Renal cortex interstitium (tissue), 11 donors: ENCODE measurements at regions not wholly inside any gene's neighbourhood (a gene's known extent, or its start where the extent isn't known, plus 50 kb on each side); places are given as distances from the start of the nearest gene placed in this dataset.

ENCODE experiments used
- DNase-seq, 11 donors: peaks; one replicate each; pipeline ENCODE4 v3.0.0-alpha.2; 2013; ENCODE audit warnings: low read depth in 9 of 11, low spot score in 4 of 11; ENCODE audit errors: extremely low read depth in 1 of 11

DNA sequence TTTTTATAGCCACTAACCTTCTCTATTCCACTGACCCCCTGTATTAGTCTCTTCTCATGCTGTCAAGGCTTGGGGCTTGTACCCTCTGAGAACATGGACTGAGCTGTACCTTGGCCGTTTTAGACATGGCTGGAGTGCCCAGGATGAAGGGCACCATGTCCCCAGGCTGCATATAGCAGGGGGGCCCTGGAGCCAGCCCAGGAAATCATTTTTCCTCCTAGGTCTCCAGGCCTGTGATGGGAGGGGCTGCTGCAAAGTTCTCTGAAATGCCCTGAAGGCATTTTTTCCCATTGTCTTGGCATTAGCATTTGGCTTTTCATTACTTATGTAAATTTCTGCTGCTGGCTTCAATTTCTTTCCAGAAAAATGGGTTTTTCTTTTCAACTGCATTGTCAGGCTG is 119.5 kb downstream of the NTMT2 start:
- no peak for DNase-seq

DNA sequence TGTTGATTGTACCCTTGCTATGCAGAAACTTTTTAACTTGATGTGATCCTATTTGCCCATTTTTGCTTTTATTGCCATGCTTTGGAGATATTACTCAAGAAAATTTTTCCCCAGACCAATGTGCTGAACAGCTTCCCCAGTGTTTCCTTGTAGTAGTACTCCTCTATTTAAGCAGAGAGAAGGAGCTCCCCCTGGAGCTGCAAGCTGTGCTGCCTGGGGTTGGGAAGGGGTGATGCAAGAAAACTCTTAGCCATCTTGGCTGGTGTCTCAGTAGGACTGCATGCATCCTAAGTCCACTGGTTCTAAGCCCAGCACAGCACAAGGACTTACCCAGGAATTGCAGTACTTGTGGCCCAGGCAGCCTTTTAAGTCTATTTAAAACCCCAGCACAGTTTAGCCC is 121.6 kb downstream of the NTMT2 start:
- no peak for DNase-seq

DNA sequence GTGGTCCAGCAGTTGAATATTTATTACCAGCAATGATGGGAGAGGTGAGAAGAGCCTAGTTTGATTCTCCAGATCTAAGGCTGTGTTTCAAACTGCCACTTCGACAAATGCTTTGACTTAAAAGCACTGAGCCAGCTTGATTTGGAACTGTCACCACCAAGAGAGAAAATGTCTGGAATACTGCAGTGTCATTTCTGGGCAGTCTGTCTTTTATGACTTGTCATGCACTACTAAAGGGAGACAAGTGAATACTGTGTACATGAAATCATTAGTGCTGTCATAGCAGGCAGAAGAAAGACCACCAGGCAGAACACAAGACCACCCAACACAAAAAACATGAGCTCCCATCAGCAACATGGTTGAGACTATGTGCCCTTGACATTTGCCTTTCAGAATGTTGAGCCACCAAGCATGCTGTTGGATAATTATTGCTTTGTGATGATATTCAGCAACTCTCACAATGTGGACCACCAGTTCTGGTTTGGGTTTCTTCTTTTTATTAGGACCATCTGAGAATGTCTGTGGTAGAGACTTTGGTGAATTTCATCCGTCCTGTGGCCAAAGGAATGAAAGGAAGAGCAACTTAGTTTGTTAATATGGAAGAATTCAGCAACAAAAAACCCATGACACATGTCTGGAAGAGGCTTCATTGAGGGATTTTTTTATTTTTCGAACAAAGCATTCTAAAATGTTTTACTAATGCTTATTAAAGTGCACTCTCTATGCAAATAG is 125.8 kb downstream of the NTMT2 start:
- no peak for DNase-seq

DNA sequence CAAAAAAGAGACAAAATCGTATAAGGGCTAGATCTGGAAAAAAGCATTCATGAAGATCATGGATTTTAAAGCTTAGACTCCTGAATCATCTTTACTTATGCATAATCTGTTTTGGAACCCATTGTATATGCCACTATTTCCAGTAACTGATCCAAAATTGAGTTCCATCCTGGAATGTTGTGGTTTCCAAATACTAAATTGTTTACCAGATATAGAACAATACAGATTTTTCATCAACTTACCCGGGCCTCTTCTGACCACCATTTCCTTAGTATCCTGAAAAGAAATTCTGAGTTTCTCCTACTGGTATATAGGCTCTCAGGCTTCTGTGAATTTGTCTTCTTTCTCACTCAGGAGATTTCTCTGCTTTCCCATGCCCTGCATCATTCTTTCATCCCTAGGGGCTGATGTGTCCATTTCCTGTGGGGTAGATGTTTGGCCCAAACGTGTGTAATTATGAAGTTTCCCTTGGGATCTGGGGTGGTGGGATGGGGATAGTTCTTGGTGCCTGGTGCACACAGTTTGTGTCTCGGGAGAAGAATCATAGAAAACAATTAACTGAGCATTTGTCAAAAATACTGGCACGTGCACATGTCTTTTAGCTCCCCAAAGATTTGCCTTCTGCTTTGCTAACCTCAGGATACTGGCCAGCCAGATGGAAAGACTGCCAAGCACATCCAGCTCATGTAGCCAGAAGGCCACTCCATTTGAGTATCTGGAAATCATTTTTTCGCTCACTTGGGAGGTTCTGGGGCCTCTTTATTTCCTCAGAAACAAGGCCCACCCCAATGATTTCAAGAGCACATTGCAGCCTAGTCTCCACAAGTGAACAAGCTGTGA is 127.8 kb downstream of the NTMT2 start:
- DNase-seq: no peak

DNA sequence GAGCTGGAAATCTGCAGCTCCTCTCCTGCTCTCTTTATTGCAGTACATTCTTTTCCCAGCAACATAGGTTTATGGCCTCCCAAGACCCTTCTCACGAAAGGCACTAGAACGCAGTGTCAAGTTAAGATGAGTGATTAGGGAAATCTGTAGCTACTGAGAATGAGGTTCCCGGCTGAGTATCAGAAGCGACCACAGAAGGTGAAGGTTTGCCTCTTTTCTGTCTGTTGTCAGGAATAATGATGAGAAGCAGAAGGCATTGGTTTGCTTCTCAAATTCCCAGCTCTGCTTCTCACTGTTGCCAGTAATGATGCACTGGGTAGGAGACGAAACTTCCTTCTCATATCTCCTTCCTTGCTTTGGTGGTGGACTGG is 128.4 kb downstream of the NTMT2 start:
- no peak for DNase-seq

DNA sequence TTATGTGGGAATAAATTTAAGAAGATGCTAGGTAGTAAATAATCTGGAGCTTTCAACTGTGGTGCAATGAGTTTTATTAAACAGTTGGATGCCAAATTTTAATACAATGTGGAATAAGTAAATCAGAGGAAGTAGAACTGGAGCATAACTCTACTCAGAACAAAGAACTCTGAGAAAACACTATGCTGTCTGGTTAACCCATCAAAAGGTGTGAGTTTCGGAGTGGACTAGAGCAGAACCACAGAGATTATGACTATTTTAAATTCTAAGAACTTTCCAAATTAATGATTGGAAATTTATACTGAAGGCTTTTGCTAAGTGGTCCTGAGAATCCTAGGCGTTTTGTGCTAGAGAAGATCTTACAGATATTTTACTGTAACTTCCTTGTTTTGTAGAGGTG is 132.2 kb downstream of the NTMT2 start:
- no peak for DNase-seq

DNA sequence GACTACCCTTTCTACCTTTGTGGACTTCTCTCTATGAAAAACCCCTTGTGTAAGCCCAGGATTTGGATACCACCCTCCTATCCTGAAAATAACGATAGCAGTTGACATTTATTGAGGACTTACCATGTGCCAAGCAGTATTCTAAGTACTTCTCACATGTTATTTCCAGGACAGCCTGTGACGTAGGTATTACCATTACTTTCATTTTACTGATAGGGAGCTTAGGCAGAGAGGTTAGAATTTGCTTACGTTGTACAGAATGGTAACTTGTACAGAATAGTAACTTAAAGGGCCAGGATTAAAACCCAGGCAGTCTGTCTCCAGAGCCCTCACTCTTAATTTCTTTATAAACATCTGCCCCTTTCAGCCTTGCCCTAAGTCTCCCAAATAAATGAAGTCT is 138.3 kb downstream of the NTMT2 start:
- no peak for DNase-seq

DNA sequence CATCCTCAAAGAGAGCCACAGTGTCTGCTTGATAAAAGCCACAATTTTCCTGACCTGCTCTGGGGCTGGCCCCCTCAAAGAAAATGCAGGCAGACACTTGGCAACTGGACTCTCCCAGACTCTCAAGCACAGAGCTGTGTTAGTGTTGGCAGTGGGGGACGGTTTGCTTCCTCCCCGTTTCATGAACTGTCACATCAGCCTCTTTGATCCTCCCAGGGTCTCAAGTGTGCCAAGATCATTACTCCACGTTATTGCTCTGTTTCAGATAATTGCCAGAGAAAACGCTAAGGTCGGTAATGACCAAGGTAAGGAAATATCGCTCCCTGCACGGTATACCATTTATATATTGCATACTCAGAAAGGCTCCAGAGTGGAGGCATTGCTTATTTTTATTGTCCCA is 138.8 kb downstream of the NTMT2 start:
- DNase-seq: no peak

DNA sequence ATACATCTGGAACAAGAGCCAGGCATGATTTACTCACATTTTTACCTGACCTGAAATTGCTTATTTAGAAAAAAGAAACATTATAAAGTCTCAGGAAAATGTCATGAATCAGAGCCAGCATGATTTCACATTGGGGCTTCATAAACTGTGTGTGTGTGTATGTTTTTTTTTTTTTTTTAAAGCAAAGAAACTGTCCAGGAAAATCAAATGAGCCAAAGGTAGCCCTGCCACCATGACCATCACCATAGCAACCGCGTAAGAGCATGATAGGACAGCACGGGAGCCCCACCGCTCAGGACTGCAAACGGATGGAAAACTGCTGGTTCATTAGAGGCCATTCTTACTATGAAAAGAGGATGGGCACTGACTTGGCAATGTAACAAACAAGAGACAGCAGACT is 139.2 kb downstream of the NTMT2 start:
- DNase-seq: peak in 2 of 11 donors; percentile 9 to 22

DNA sequence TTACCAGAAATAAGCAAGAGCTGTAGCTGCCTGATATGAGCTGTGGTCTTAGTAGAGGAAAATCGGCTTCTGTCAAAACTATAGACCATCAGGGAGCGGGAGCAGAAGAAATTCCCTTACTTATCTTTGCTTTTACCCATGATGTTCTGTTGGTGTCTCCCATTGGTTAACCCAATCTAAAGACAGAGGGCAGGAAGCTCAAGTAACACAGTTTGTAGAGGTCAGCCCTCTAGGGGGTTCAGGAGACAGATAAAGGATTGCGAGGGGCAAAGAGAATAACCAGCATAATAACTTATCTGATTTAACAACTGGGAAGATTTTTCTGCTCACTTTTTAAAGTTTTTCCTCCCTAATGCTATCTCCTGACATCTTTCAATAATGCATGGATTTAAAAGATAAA is 142.4 kb downstream of the NTMT2 start:
- no peak for DNase-seq

DNA sequence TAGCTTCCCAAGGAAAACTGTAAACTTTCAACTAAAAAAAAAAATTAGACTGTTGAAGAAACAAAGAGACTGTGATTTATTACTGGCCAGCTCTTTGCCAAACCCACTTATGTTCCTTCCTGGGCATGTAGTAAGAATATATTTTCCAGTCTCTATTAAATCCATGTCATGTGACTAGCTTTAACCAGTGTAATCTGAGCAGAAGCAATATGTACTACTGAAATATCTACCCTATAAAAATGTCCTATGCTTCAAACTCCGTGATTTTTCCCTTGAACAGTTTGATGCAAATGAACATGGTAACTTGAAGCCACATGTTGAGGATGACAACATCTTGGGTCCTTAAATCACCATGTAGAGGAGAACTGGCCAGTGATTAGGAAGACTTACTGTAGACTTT is 144.5 kb downstream of the NTMT2 start:
- DNase-seq: peak in 2 of 11 donors; percentile 5 to 18

DNA sequence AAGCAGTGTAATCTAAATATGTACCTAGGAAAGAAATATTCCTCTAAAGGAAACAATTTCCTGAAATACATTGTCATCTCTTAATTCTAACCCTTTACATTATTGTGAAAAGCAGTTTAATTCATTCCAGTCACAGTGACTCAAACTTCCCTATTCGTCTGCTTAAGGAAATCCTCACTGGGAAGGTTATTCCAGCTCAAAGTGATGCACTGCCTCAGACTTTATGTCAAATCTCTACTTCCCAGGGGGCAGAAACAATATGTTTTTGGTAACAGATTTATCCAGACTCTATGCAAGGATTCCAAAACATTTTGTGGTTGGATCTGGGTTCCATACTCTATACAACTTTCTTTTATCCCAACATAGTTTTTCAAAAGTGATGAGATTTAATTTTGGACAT is 145.2 kb downstream of the NTMT2 start:
- no peak for DNase-seq

DNA sequence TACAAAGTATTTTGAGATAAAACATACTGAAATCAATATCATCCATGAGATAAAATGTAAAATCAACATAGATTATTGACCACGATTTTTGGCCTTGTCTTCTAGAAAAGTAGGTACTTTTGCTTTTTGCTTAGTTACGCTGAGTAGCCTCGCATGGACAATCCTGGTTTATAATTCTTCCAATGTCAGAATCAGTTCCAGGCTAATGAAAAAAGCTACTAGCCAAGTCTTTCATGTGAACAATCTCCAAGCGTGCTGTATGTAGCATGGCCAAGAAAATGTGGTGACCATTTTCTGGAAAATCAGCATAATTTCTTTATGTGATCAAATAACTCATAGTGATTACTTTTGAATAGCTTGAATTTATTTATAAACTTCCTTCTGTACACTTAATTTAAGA is 145.8 kb downstream of the NTMT2 start:
- no peak for DNase-seq

DNA sequence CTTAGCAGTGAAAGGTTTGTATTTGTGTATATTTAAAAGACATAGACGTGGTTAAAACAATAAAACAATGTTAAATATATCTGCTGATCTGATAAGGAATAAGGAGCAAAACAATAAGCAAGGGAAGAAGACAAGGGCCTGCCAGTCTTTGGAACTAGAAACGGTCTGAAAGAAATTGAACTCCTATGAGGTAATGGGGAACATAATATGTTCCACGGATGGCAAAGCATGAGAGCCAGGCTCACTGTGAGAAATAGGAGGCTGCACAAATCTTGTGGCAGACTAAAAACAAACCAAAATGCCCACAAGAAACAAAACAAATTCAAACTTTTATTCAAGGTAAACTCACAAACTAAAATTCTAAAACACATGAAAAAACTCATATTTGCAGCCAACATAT is 150.5 kb downstream of the NTMT2 start:
- no peak for DNase-seq

DNA sequence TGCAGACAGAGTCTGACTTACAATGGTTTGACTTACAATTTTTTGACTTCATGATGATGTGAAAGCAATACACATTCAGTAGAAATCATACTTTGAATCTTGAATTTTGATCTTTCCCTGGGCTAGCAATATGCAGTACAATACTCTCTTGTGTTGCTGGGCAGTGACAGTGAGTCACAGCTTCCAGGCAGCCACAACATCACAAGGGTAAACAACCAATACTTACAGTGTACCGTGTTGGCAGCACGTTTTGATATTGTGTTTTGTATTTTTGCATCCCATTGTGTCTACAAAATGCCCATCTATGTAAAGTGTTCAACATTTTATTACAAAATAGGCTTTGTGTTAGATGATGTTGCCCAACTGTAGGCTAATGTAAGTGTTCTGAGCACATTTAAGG is 150.9 kb downstream of the NTMT2 start:
- DNase-seq: no peak

DNA sequence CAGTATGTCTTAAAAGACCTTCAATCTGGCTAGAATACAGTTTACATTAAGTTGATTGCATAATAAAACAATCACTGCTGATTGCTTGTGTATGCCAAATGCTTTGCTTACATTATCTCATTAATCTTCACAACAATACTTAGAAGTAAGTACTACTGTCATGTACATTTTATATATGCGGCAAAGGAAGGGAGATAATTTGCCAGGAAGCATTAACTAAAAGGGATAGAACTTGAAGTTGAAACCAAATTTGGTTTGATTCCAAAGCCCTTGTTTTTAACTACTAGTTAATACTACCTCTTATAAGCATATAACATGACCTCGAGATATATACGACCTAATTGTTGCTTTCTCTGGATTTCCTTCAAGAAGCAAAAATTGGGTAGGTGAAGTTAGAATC is 155.8 kb downstream of the NTMT2 start:
- no peak for DNase-seq

DNA sequence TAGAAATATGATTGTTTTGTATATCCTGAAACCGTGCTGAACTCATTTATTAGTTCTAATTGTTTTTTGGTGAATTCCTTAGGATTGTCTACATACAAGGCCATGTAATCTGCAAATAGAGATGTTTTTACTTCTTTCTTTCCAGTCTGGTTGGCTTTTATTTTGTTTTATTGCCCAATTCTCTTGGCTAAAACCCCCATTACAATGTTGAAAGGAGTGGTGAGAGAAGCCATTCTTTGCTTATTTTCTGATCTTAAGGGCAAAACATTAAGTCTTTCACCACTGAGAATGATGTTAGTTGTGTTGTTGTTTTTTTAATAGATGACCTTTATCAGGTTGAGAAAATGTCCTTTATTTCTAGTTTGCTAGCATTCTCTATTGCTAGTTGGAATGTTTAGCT is 157.3 kb downstream of the NTMT2 start:
- no peak for DNase-seq

DNA sequence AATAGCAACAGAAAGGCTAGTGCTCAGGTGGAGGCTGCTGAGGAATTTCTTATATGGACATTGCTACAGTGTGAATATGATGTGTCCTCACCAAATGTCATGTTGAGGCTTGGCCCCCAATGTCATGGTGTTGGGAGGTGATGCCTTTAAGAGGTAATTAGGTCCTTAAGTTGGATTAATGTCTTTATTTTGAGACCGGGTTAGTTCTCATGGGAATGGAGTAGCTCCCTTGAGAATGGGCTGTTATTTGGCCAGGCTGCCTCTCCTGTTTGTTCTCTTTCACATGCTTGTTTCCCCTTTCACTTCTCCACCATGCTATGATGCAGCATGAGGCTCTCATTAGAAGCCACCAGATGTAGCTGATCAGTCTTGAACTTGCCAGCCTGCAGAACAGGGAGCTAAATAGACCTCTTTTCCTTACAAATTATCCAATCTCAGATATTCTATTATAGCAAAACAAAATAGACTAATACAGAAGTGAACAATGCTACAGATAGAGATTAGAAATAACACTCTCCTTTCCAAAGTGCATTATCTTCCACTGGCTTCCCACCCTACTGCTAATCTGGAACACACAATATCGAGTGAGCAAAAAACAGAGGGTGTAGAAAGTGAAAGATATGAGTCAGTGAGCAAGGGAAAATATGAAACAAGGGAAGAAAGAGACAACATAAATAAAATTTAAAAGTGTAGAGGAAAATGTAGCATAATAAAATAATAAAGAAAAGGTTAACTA is 160.2 kb downstream of the NTMT2 start:
- no peak for DNase-seq

DNA sequence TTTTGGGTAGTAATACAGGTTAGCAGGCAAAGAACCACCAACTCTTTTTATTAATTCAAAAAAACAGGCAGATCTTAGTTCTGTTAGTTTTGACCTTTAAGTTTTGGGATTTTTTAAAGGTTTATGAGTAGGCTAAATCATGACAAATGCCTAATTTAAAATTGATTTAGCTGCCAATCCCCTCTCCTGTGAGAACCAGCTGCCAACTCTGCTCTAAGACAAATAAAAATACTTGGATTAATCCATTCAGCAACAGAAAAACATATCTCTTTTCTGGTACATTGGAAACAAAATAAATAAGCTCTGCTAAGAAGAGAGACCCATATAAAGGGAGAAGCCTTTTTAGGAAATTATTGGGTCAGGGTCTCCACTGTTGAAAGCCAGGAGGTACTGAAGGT is 160.8 kb downstream of the NTMT2 start:
- no peak for DNase-seq

DNA sequence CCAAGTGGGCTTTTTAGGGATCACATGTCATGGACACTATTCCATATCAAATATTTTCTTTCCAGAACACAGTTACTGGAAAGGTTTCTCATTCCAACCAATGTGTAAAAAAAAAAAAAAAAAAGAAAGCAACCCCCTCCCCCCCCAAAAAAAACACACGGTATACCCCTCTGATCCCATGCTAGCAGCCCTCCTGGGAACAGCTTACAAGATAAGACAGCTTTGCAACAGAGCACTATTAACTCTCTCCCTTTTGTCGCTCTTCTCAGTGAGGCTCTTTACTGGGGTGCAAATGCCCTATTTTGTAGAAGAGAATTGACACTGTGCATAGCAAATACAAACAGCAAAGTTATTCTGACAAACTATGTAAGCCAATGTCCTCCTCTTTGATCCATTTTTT is 161.2 kb downstream of the NTMT2 start:
- DNase-seq: no peak
